Calu3 (cell line): ENCODE measurements at regions not wholly inside any gene's neighbourhood (a gene's known extent, or its start where the extent isn't known, plus 50 kb on each side); places are given as distances from the start of the nearest gene placed in this dataset.

Experiments
- BruUV-seq: library from RNA; stranded (reverse); fragments of 400-500 nt; replicated peaks from 2 replicates; lab custom pipeline; 2021; lab: Mats Ljungman, UMichigan
- CTCF ChIA-PET: fragments of 300-600 bp; sonication (Branson Sonifier 250); formaldehyde crosslinking; loops from one replicate; lab custom pipeline; 2022; ENCODE audit warnings: antibody characterized with exemption; lab: Charles Lee
- DNase-seq: peaks from one replicate; pipeline ENCODE4 v3.0.0; 2022
- H3K27ac Mint-ChIP-seq: one replicate; pipeline ENCODE4 v1.8.0; 2022; ENCODE audit warnings: mixed read lengths; ENCODE audit not compliant: unreplicated experiment
- H3K27me3 Mint-ChIP-seq: one replicate; pipeline ENCODE4 v1.8.0; 2022; ENCODE audit warnings: mixed read lengths; ENCODE audit not compliant: unreplicated experiment
- H3K36me3 Mint-ChIP-seq: one replicate; pipeline ENCODE4 v1.8.0; 2022; ENCODE audit warnings: mild to moderate bottlenecking, moderate library complexity, mixed read lengths; ENCODE audit not compliant: insufficient read depth, unreplicated experiment
- H3K4me1 Mint-ChIP-seq: one replicate; pipeline ENCODE4 v1.8.0; 2022; ENCODE audit warnings: mild to moderate bottlenecking, low read depth, mixed read lengths; ENCODE audit not compliant: unreplicated experiment
- H3K4me3 Mint-ChIP-seq: one replicate; pipeline ENCODE4 v1.8.0; 2022; ENCODE audit warnings: mild to moderate bottlenecking, low read depth, moderate library complexity, mixed read lengths; ENCODE audit not compliant: unreplicated experiment
- H3K9me3 Mint-ChIP-seq: one replicate; pipeline ENCODE4 v1.8.0; 2022; ENCODE audit warnings: low read depth, mixed read lengths; ENCODE audit not compliant: unreplicated experiment
- intact Hi-C: fragments of 100-400 bp; cut with micrococcal nuclease; formaldehyde crosslinking; loops from one replicate; pipeline ENCODE4 v1.10.0; 2022; ENCODE audit not compliant: unreplicated experiment
- TF ChIP-seq, protein P1 (sequence below): fragments of 200-600 bp; IDR thresholded peaks from one replicate; pipeline ENCODE4 v1.8.0; 2022; ENCODE audit warnings: antibody characterized with exemption; ENCODE audit not compliant: unreplicated experiment

DNA sequence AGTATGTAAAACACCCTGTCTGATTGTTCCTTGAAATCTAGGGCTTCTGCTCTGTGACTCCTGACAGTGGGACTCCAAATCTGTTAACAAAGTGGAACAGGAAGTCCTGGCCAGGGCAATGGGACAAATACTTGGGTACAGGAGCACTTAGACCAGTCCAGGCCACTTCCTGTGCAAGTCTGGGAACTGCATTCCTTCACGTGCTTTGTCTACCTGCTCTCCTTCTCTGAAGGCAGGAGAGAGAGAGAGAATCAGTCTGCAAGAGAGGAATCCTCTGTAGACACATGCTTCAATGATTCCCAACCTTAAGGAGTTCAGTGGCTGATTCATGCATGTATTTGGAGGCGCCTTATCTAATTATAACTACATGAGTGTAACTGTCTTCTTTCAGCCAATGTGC is 530.2 kb downstream of the GATA3 start:
- Mint-ChIP-seq H3K27me3 (no peaks in the 10 kb centered on the region), H3K36me3 (no peaks in the 10 kb centered on the region), H3K4me3 (no peak overlapping the region), H3K27ac (no peak overlapping the region), H3K9me3 (no peaks in the 10 kb centered on the region), H3K4me1 (peaks cover 10% of the 10 kb centered on the region)
- CTCF ChIA-PET = no interaction called here
- intact Hi-C loops = no loop called here
- BruUV-seq = no TSS peak
- TF ChIP-seq, protein P1, sequence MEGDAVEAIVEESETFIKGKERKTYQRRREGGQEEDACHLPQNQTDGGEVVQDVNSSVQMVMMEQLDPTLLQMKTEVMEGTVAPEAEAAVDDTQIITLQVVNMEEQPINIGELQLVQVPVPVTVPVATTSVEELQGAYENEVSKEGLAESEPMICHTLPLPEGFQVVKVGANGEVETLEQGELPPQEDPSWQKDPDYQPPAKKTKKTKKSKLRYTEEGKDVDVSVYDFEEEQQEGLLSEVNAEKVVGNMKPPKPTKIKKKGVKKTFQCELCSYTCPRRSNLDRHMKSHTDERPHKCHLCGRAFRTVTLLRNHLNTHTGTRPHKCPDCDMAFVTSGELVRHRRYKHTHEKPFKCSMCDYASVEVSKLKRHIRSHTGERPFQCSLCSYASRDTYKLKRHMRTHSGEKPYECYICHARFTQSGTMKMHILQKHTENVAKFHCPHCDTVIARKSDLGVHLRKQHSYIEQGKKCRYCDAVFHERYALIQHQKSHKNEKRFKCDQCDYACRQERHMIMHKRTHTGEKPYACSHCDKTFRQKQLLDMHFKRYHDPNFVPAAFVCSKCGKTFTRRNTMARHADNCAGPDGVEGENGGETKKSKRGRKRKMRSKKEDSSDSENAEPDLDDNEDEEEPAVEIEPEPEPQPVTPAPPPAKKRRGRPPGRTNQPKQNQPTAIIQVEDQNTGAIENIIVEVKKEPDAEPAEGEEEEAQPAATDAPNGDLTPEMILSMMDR = no peak
- no peak for DNase-seq

DNA sequence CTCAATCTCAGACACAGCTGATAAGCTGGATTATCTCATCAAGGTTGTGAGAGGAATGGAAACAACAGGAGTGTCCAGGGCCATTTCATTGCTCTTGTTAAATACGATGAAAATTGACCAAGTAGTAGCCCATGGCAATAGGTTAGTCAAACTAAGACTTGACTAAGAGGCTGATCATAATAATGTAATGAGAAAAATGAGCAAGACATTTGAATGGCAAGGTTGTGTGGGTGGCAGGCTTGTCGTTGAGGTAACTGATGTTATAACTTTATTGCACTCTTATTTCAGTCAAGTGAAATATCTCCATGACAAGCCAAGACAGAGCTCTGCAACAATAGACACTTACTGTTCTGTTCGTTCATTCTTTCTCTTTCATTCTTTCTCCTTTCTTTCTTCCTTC is 532.0 kb downstream of the GATA3 start:
- Mint-ChIP-seq H3K4me1 (peaks cover 10% of the 10 kb centered on the region), H3K9me3 (no peaks in the 10 kb centered on the region), H3K27me3 (no peaks in the 10 kb centered on the region), H3K4me3 (no peak overlapping the region), H3K27ac (no peak overlapping the region), H3K36me3 (no peaks in the 10 kb centered on the region)
- DNase-seq = no peak
- CTCF ChIA-PET = no interaction called here
- no TSS peak for BruUV-seq
- intact Hi-C loops = no loop called here
- TF ChIP-seq, protein P1 = no peak

DNA sequence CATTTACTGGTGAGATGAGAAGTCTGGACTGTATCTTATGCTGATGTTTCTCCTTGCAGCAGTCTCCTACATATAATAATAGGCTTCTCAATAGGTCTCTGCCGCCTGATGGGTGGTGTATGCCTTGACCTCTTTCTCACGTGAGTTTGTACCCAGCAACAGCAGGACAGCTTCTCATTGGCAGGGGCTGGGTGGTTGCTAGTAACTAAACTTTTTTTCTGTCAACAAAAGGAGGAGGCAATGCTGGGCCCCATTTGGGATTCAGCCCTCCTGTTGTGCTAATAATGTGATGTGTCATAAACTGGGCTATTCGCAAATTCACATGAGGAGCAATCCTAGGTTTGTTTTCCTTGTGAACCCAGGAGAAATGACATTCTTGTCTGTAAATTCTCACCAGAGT is 533.6 kb downstream of the GATA3 start:
- Mint-ChIP-seq H3K4me3 (no peak overlapping the region), H3K27me3 (no peaks in the 10 kb centered on the region), H3K36me3 (no peaks in the 10 kb centered on the region), H3K4me1 (peaks cover 10% of the 10 kb centered on the region), H3K9me3 (no peaks in the 10 kb centered on the region), H3K27ac (no peak overlapping the region)
- TF ChIP-seq, protein P1 = no peak
- CTCF ChIA-PET = no interaction called here
- intact Hi-C loops = no loop called here
- BruUV-seq = no TSS peak
- no peak for DNase-seq

DNA sequence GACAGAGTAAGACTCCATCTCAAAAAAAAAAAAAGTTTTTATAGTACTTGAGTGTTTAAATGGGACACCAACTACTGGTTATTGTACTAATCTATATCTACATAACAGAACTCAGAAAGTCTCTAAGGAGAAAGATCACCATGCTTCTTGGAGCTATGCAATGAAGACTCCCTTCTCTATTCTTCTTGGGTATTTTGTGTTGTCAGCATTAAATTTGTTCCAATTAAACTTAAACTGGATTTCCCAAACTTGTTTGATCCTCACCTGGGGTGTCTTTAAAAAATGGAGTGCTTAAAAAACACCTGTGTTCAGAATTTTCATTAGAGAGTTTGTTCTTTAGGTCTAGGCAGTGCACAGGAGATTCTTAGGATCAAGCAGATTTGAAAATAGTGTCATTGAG is 536.0 kb downstream of the GATA3 start:
- DNase-seq = no peak
- H3K9me3 Mint-ChIP-seq = no peaks in the 10 kb centered on the region
- intact Hi-C loops = no loop called here
- H3K27ac Mint-ChIP-seq = no peak overlapping the region
- CTCF ChIA-PET = interaction anchor here (0.6 kb wide), 1 partner anchor 177 kb away, joined by 3 read pairs; no protein-coding TSS in a partner anchor
- no peaks in the 10 kb centered on the region for H3K36me3 Mint-ChIP-seq
- H3K27me3 Mint-ChIP-seq = no peaks in the 10 kb centered on the region
- no peak overlapping the region for H3K4me3 Mint-ChIP-seq
- H3K4me1 Mint-ChIP-seq = no peaks in the 10 kb centered on the region
- no TSS peak for BruUV-seq
- TF ChIP-seq, protein P1 = no peak

DNA sequence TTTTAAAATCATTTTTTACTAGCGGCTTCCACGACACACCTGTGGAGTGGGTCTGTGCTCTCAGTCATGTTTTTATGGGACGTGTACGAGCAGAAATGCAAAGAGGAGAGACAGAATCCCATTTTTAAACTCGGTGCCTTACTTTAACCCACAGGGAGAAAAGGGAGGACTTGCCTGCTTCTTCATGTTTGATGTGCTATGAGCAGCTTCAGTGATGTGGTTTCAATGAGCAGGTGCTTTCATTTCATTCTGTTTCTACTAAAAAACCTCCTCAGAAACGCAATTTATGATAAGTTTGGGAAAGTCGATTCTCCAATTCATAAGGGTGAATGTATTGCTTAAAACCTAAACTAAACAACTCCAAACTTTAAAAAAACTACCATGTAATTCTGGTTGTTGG is 537.2 kb downstream of the GATA3 start:
- intact Hi-C loops = no loop called here
- H3K27me3 Mint-ChIP-seq = no peaks in the 10 kb centered on the region
- TF ChIP-seq, protein P1 = no peak
- no TSS peak for BruUV-seq
- CTCF ChIA-PET = no interaction called here
- H3K36me3 Mint-ChIP-seq = no peaks in the 10 kb centered on the region
- no peak overlapping the region for H3K4me3 Mint-ChIP-seq
- DNase-seq = no peak
- H3K9me3 Mint-ChIP-seq = no peaks in the 10 kb centered on the region
- H3K27ac Mint-ChIP-seq = no peak overlapping the region
- H3K4me1 Mint-ChIP-seq = peaks cover 6% of the 10 kb centered on the region
